Astrocyte (in vitro differentiated cells and primary cell): ENCODE measurements at regions not wholly inside any gene's neighbourhood (a gene's known extent, or its start where the extent isn't known, plus 50 kb on each side); places are given as distances from the start of the nearest gene placed in this dataset.

ENCODE experiments used
- CTCF ChIP-seq: IDR thresholded peaks from 2 replicates; pipeline ENCODE4 v1.5.1; 2011; ENCODE audit warnings: low read depth, mild to moderate bottlenecking, inconsistent platforms, low read length, moderate library complexity; ENCODE audit not compliant: insufficient read depth
- EZH2 ChIP-seq: IDR thresholded peaks from 2 replicates; pipeline ENCODE4 v1.6.1; 2012; ENCODE audit warnings: mild to moderate bottlenecking, low read length, inconsistent platforms; ENCODE audit not compliant: insufficient read depth

GRCh38 chr20:39897058-39897457, 792.0 kb downstream of the MAFB start:
- TF ChIP-seq EZH2 (no peak), CTCF (no peak)
